ENCODE measurements at regions not wholly inside any gene's neighbourhood (a gene's known extent, or its start where the extent isn't known, plus 50 kb on each side); places are given as distances from the start of the nearest gene placed in this dataset.

DNA sequence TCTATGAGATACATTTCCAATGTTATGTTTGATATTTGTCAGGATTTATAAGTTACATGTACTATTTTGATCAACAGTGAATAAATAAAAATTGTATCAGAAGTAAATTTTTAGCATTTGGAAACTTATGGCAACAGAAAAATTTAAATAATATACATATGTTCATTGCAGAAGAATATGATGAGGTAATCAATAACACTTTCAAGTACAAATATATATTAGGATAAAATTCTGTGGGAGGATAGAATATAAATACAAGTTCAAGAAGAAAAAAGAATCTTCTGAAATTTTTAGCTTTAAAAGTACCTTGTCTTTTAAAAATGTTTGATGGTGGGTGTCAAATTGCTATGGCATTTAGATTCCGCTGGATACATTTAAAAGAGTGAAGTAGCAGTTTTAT, 102.8 kb upstream of the MUCL1 start:
- TF ChIP-seq REST (IDR thresholded peaks at IDR 0.05; ENCODE audit: low read depth): no peak
- no peak for TF ChIP-seq TCF12 (IDR thresholded peaks at IDR 0.05; ENCODE audit: low read depth)
- no peak for TF ChIP-seq EGR1 (IDR thresholded peaks at IDR 0.05)
- no peak for TF ChIP-seq EP300 (IDR thresholded peaks at IDR 0.05; ENCODE audit: borderline replicate concordance)
- TF ChIP-seq TEAD4 (IDR thresholded peaks at IDR 0.05): no peak
- TF ChIP-seq TAF1 (IDR thresholded peaks at IDR 0.05; ENCODE audit: low read depth): no peak
- TF ChIP-seq USF1 (IDR thresholded peaks at IDR 0.05): no peak
- no peak for TF ChIP-seq CEBPB (IDR thresholded peaks at IDR 0.05)
- TF ChIP-seq YY1 (IDR thresholded peaks at IDR 0.05; ENCODE audit: low read depth): no peak
- TF ChIP-seq, protein P1, sequence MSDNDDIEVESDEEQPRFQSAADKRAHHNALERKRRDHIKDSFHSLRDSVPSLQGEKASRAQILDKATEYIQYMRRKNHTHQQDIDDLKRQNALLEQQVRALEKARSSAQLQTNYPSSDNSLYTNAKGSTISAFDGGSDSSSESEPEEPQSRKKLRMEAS (IDR thresholded peaks at IDR 0.05): no peak
- TF ChIP-seq NFIC (IDR thresholded peaks at IDR 0.05): no peak
- TF ChIP-seq FOXM1 (IDR thresholded peaks at IDR 0.05; ENCODE audit: borderline replicate concordance, low read depth): no peak
- no peak for TF ChIP-seq CREB1 (IDR thresholded peaks at IDR 0.05; ENCODE audit: low read depth)
- no peak for TF ChIP-seq ZBTB7A (IDR thresholded peaks at IDR 0.05; ENCODE audit: low read depth)

Data from Ishikawa (cell line).